Esophagus squamous epithelium (tissue), 4 donors: ENCODE measurements at regions not wholly inside any gene's neighbourhood (a gene's known extent, or its start where the extent isn't known, plus 50 kb on each side); places are given as distances from the start of the nearest gene placed in this dataset.

Experiments used
- CTCF ChIP-seq, 6 experiments: fragments of 450-650 bp in 4 of 6; fragments of 200-600 bp in 2 of 6; sonication (generic) in 2 of 6; IDR thresholded peaks; one replicate each; pipeline ENCODE4 v1.5.1; 2016 to 2019; ENCODE audit warnings: antibody characterized with exemption in 6 of 6, mild to moderate bottlenecking in 4 of 6, moderate library complexity in 4 of 6
- POLR2A ChIP-seq, 4 donors: fragments of 450-650 bp; IDR thresholded peaks; one replicate each; pipeline ENCODE4 v1.6.1; 2017; ENCODE audit warnings: antibody characterized with exemption in 4 of 4, mild to moderate bottlenecking in 4 of 4, moderate library complexity in 3 of 4

GRCh38 chr2:64905338-64906024 is 83.7 kb upstream of the SLC1A4 start:
- TF ChIP-seq CTCF (IDR thresholded peaks at IDR 0.05) (no peak), POLR2A (IDR thresholded peaks at IDR 0.05) (no peak)
